GM12874 (cell line): ENCODE measurements at regions not wholly inside any gene's neighbourhood (a gene's known extent, or its start where the extent isn't known, plus 50 kb on each side); places are given as distances from the start of the nearest gene placed in this dataset.

Experiments used
- CTCF ChIP-seq: IDR thresholded peaks from 2 replicates; pipeline ENCODE4 v1.5.1; 2011; ENCODE audit warnings: low read depth, mild to moderate bottlenecking, control low read depth, low read length, moderate library complexity; ENCODE audit not compliant: insufficient read depth

GRCh38 chr5:53256746-53257145, 147.2 kb upstream of the MOCS2 start:
- TF ChIP-seq CTCF = no peak

- no peak for TF ChIP-seq CTCF
Observed at GRCh38 chr5:53257806-53258373, 148.3 kb upstream of the MOCS2 start.

- no peak for TF ChIP-seq CTCF
Observed at GRCh38 chr5:53259176-53259575, 149.6 kb upstream of the MOCS2 start.

- no peak for TF ChIP-seq CTCF
Observed at GRCh38 chr5:53260446-53260845, 150.9 kb upstream of the MOCS2 start.

- no peak for TF ChIP-seq CTCF
Observed at GRCh38 chr5:53261245-53261644, 151.7 kb upstream of the MOCS2 start.

GRCh38 chr5:53262348-53262970, 152.9 kb upstream of the MOCS2 start:
- peak; percentile 18; the same call in 1 of the 2 replicates for TF ChIP-seq CTCF

- no peak for TF ChIP-seq CTCF
Observed at GRCh38 chr5:53263151-53263550, 153.6 kb upstream of the MOCS2 start.
